ENCODE measurements at regions not wholly inside any gene's neighbourhood (a gene's known extent, or its start where the extent isn't known, plus 50 kb on each side); places are given as distances from the start of the nearest gene placed in this dataset.

- H3K4me1 ChIP-seq (ENCODE audit: control insufficient read depth in 2 of 3, insufficient read depth in 2 of 3, low read depth in 1 of 3, low read length in 3 of 3) = no peaks in the 10 kb centered on the region
- H3K9me3 ChIP-seq (ENCODE audit: control insufficient read depth in 2 of 3, insufficient read depth in 1 of 3, low read length in 3 of 3) = no peaks in the 10 kb centered on the region
- TF ChIP-seq CTCF (IDR thresholded peaks at IDR 0.05; ENCODE audit: borderline replicate concordance, extremely low read depth, insufficient read depth) = no peak
- DNase-seq (no peak), FAIRE-seq (no peak)
- intact Hi-C loops (cut with DNase I) = no loop called here
- no peaks in the 10 kb centered on the region for H3K27me3 ChIP-seq (ENCODE audit: control insufficient read depth, insufficient read depth, low read length)
- no peaks in the 10 kb centered on the region for H3K36me3 ChIP-seq (ENCODE audit: control insufficient read depth in 2 of 3, insufficient read depth in 3 of 3, low read length in 3 of 3)
- H3K27ac ChIP-seq (ENCODE audit: low read depth in 2 of 2, low read length in 2 of 2) = no peak overlapping the region
- H3K4me3 ChIP-seq (ENCODE audit: low read length in 3 of 3) = no peak overlapping the region
- no peak overlapping the region for H3K9ac ChIP-seq (ENCODE audit: low read length in 3 of 3)
These were observed 1973.0 kb upstream of the FLRT2 start for GRCh38 chr14:83556746-83557453.

- FAIRE-seq = no peak
- intact Hi-C loops (cut with DNase I) = no loop called here
These were observed 1971.0 kb upstream of the FLRT2 start for GRCh38 chr14:83558946-83559345.

GRCh38 chr14:83559721-83560120 lies 1970.2 kb upstream of the FLRT2 start:
- TF ChIP-seq CTCF (IDR thresholded peaks at IDR 0.05; ENCODE audit: borderline replicate concordance, extremely low read depth, insufficient read depth) = no peak
- intact Hi-C loops (cut with DNase I) = no loop called here
- Histone ChIP-seq H3K9ac (ENCODE audit: low read length in 3 of 3) (no peak overlapping the region), H3K36me3 (ENCODE audit: control insufficient read depth in 2 of 3, insufficient read depth in 3 of 3, low read length in 3 of 3) (no peaks in the 10 kb centered on the region), H3K9me3 (ENCODE audit: control insufficient read depth in 2 of 3, insufficient read depth in 1 of 3, low read length in 3 of 3) (no peaks in the 10 kb centered on the region), H3K4me1 (ENCODE audit: control insufficient read depth in 2 of 3, insufficient read depth in 2 of 3, low read depth in 1 of 3, low read length in 3 of 3) (no peaks in the 10 kb centered on the region), H3K27ac (ENCODE audit: low read depth in 2 of 2, low read length in 2 of 2) (no peak overlapping the region), H3K4me3 (ENCODE audit: low read length in 3 of 3) (no peak overlapping the region), H3K27me3 (ENCODE audit: control insufficient read depth, insufficient read depth, low read length) (no peaks in the 10 kb centered on the region)
- FAIRE-seq (no peak), DNase-seq (no peak)

More at GRCh38 chr14:83558946-83559345, 1971.0 kb upstream of the FLRT2 start:
- no peak for DNase-seq
- Histone ChIP-seq H3K4me3 (ENCODE audit: low read length in 3 of 3) (no peak overlapping the region), H3K27ac (ENCODE audit: low read depth in 2 of 2, low read length in 2 of 2) (no peak overlapping the region), H3K4me1 (ENCODE audit: control insufficient read depth in 2 of 3, insufficient read depth in 2 of 3, low read depth in 1 of 3, low read length in 3 of 3) (no peaks in the 10 kb centered on the region), H3K36me3 (ENCODE audit: control insufficient read depth in 2 of 3, insufficient read depth in 3 of 3, low read length in 3 of 3) (no peaks in the 10 kb centered on the region), H3K27me3 (ENCODE audit: control insufficient read depth, insufficient read depth, low read length) (no peaks in the 10 kb centered on the region), H3K9me3 (ENCODE audit: control insufficient read depth in 2 of 3, insufficient read depth in 1 of 3, low read length in 3 of 3) (no peaks in the 10 kb centered on the region), H3K9ac (ENCODE audit: low read length in 3 of 3) (no peak overlapping the region)
- TF ChIP-seq CTCF (IDR thresholded peaks at IDR 0.05; ENCODE audit: borderline replicate concordance, extremely low read depth, insufficient read depth) = no peak

GRCh38 chr14:83561261-83561660 lies 1968.7 kb upstream of the FLRT2 start:
- TF ChIP-seq CTCF (IDR thresholded peaks at IDR 0.05; ENCODE audit: borderline replicate concordance, extremely low read depth, insufficient read depth) = no peak
- FAIRE-seq = no peak

More at GRCh38 chr14:83561261-83561660, 1968.7 kb upstream of the FLRT2 start:
- H3K4me1 ChIP-seq (ENCODE audit: control insufficient read depth in 2 of 3, insufficient read depth in 2 of 3, low read depth in 1 of 3, low read length in 3 of 3) = no peaks in the 10 kb centered on the region
- H3K9ac ChIP-seq (ENCODE audit: low read length in 3 of 3) = no peak overlapping the region
- peak in 1 of 5 donors; percentile 45 for DNase-seq
- no peaks in the 10 kb centered on the region for H3K36me3 ChIP-seq (ENCODE audit: control insufficient read depth in 2 of 3, insufficient read depth in 3 of 3, low read length in 3 of 3)
- H3K4me3 ChIP-seq (ENCODE audit: low read length in 3 of 3) = no peak overlapping the region
- intact Hi-C loops (cut with DNase I) = no loop called here
- H3K9me3 ChIP-seq (ENCODE audit: control insufficient read depth in 2 of 3, insufficient read depth in 1 of 3, low read length in 3 of 3) = no peaks in the 10 kb centered on the region
- H3K27me3 ChIP-seq (ENCODE audit: control insufficient read depth, insufficient read depth, low read length) = no peaks in the 10 kb centered on the region
- no peak overlapping the region for H3K27ac ChIP-seq (ENCODE audit: low read depth in 2 of 2, low read length in 2 of 2)

Measured in kidney (tissue), 13 donors.